ENCODE measurements at regions not wholly inside any gene's neighbourhood (a gene's known extent, or its start where the extent isn't known, plus 50 kb on each side); places are given as distances from the start of the nearest gene placed in this dataset.

- Histone ChIP-seq H3F3A (ENCODE audit: insufficient read depth) (no peaks in the 10 kb centered on the region), H3K79me2 (ENCODE audit: insufficient read depth, low read length) (no peaks in the 10 kb centered on the region), H2AFZ (ENCODE audit: low read depth, low read length, severe bottlenecking) (peak overlapping the region; percentile 83), H3K4me3 (ENCODE audit: insufficient read depth, low read length, poor library complexity, severe bottlenecking) (no peak overlapping the region), H3K9ac (ENCODE audit: low read length) (no peak overlapping the region), H3K9me2 (replicated peaks; ENCODE audit: insufficient read depth, low read length) (no peaks in the 10 kb centered on the region), H4K20me1 (ENCODE audit: low read depth, low read length) (no peaks in the 10 kb centered on the region), H3K27me3 (ENCODE audit: low read length) (no peaks in the 10 kb centered on the region), H3K27ac (ENCODE audit: low read depth, low read length) (no peak overlapping the region), H3K4me2 (ENCODE audit: low read depth, low read length, poor library complexity, severe bottlenecking) (no peak overlapping the region), H3K36me3 (ENCODE audit: low read length) (no peaks in the 10 kb centered on the region), H3K9me3 (ENCODE audit: insufficient read depth, low read length) (no peaks in the 10 kb centered on the region)
- TF ChIP-seq EZH2phosphoT487 (conservative IDR thresholded peaks at IDR 0.05; ENCODE audit: low read length) (no peak), CTCF (IDR thresholded peaks at IDR 0.05; ENCODE audit: insufficient read depth, low read length, poor library complexity, severe bottlenecking) (no peak)
Measured at GRCh38 chr13:64640002-64640401, 2590.1 kb downstream of the PCDH9 start.

GRCh38 chr13:64639206-64639605 lies 2590.9 kb downstream of the PCDH9 start:
- Histone ChIP-seq H3K27me3 (ENCODE audit: low read length) (no peaks in the 10 kb centered on the region), H3K36me3 (ENCODE audit: low read length) (no peaks in the 10 kb centered on the region), H2AFZ (ENCODE audit: low read depth, low read length, severe bottlenecking) (peak overlapping the region; percentile 12), H3K9me2 (replicated peaks; ENCODE audit: insufficient read depth, low read length) (no peaks in the 10 kb centered on the region), H3K27ac (ENCODE audit: low read depth, low read length) (no peak overlapping the region), H3K4me2 (ENCODE audit: low read depth, low read length, poor library complexity, severe bottlenecking) (no peak overlapping the region), H3K9me3 (ENCODE audit: insufficient read depth, low read length) (no peaks in the 10 kb centered on the region), H4K20me1 (ENCODE audit: low read depth, low read length) (no peaks in the 10 kb centered on the region), H3K9ac (ENCODE audit: low read length) (no peak overlapping the region), H3K79me2 (ENCODE audit: insufficient read depth, low read length) (no peaks in the 10 kb centered on the region), H3K4me3 (ENCODE audit: insufficient read depth, low read length, poor library complexity, severe bottlenecking) (no peak overlapping the region), H3F3A (ENCODE audit: insufficient read depth) (no peaks in the 10 kb centered on the region)
- no peak for TF ChIP-seq CTCF (IDR thresholded peaks at IDR 0.05; ENCODE audit: insufficient read depth, low read length, poor library complexity, severe bottlenecking)
- TF ChIP-seq EZH2phosphoT487 (conservative IDR thresholded peaks at IDR 0.05; ENCODE audit: low read length), result no peak

GRCh38 chr13:64633948-64634347 lies 2596.2 kb downstream of the PCDH9 start:
- no peak overlapping the region for H3K27ac ChIP-seq (ENCODE audit: low read depth, low read length)
- no peaks in the 10 kb centered on the region for H3K79me2 ChIP-seq (ENCODE audit: insufficient read depth, low read length)
- H3K36me3 ChIP-seq (ENCODE audit: low read length), result 0 out of 2 replicates have a peak, but pooled peaks cover 3% of the 10 kb centered on the region
- no peaks in the 10 kb centered on the region for H4K20me1 ChIP-seq (ENCODE audit: low read depth, low read length)
- H3K4me2 ChIP-seq (ENCODE audit: low read depth, low read length, poor library complexity, severe bottlenecking), result no peak overlapping the region
- TF ChIP-seq CTCF (IDR thresholded peaks at IDR 0.05; ENCODE audit: insufficient read depth, low read length, poor library complexity, severe bottlenecking) (no peak), EZH2phosphoT487 (conservative IDR thresholded peaks at IDR 0.05; ENCODE audit: low read length) (no peak)
- no peaks in the 10 kb centered on the region for H3F3A ChIP-seq (ENCODE audit: insufficient read depth)
- H3K9ac ChIP-seq (ENCODE audit: low read length), result no peak overlapping the region
- H3K9me2 ChIP-seq (replicated peaks; ENCODE audit: insufficient read depth, low read length), result no peaks in the 10 kb centered on the region
- H3K9me3 ChIP-seq (ENCODE audit: insufficient read depth, low read length), result 0 out of 2 replicates have a peak, but pooled peaks cover 3% of the 10 kb centered on the region
- no peak overlapping the region for H2AFZ ChIP-seq (ENCODE audit: low read depth, low read length, severe bottlenecking)
- no peaks in the 10 kb centered on the region for H3K27me3 ChIP-seq (ENCODE audit: low read length)
- H3K4me3 ChIP-seq (ENCODE audit: insufficient read depth, low read length, poor library complexity, severe bottlenecking), result no peak overlapping the region

Data from SU-DHL-6 (cell line).